ENCODE measurements at regions not wholly inside any gene's neighbourhood (a gene's known extent, or its start where the extent isn't known, plus 50 kb on each side); places are given as distances from the start of the nearest gene placed in this dataset.

DNA sequence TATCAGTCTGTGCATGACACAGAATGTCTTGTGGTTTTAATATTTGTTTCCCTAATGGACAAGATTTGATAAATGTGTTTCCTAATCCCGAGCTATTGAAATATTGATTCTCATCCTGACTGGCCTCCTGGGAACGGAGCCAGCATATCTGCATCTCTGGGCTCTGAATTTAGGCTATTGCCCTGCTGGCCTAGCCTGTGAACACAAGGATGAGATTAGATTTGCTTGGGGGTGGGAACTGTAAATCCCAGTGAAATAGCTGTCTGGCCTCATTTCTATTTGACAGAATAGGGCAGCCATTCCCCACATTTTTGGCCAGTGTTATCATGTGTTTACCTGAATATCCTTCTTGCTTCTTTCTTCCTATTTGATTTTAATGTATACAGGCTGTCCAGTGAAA lies 198.4 kb upstream of the SOX4 start:
- Histone ChIP-seq H3K9ac (ENCODE audit: low read length) (no peak overlapping the region), H3K79me2 (ENCODE audit: insufficient read depth, low read length) (no peaks in the 10 kb centered on the region), H3K27ac (ENCODE audit: low read depth, low read length) (no peak overlapping the region), H3K9me3 (ENCODE audit: control insufficient read depth in 1 of 2, insufficient read depth in 1 of 2, low read depth in 1 of 2, low read length in 2 of 2) (no peaks in the 10 kb centered on the region), H3K36me3 (ENCODE audit: control insufficient read depth in 1 of 2, insufficient read depth in 2 of 2, low read length in 2 of 2) (no peaks in the 10 kb centered on the region), H3K4me2 (ENCODE audit: low read length) (no peak overlapping the region), H3K27me3 (ENCODE audit: insufficient read depth, low read length) (no peaks in the 10 kb centered on the region), H4K20me1 (ENCODE audit: insufficient read depth) (no peaks in the 10 kb centered on the region), H3K4me1 (ENCODE audit: control insufficient read depth in 1 of 2, insufficient read depth in 2 of 2, low read length in 2 of 2) (no peaks in the 10 kb centered on the region; a peak in 1 of 4 replicates), H2AFZ (ENCODE audit: low read depth, low read length, poor library complexity, severe bottlenecking) (no peak overlapping the region), H3K4me3 (replicated peaks in 1 of 2; ENCODE audit: low read depth in 1 of 2, low read length in 2 of 2) (no peak overlapping the region), H3K9me2 (ENCODE audit: insufficient read depth) (no peaks in the 10 kb centered on the region)
- DNase-seq (ENCODE audit: low read depth, low spot score): no peak
- ATAC-seq: no peak
- no TSS peak for BruUV-seq (replicated peaks)
- RAD21 ChIA-PET (ENCODE audit: low non-redundant PET in 1 of 2, low total read pairs in 2 of 2, uncharacterized antibody in 2 of 2, unreplicated experiment in 2 of 2): no interaction called here
- TF ChIP-seq, protein P1, sequence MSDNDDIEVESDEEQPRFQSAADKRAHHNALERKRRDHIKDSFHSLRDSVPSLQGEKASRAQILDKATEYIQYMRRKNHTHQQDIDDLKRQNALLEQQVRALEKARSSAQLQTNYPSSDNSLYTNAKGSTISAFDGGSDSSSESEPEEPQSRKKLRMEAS (IDR thresholded peaks at IDR 0.05): no peak
- CTCF ChIA-PET: no interaction called here
- POLR2A ChIA-PET: no interaction called here
- intact Hi-C loops (cut with micrococcal nuclease): no loop called here

DNA sequence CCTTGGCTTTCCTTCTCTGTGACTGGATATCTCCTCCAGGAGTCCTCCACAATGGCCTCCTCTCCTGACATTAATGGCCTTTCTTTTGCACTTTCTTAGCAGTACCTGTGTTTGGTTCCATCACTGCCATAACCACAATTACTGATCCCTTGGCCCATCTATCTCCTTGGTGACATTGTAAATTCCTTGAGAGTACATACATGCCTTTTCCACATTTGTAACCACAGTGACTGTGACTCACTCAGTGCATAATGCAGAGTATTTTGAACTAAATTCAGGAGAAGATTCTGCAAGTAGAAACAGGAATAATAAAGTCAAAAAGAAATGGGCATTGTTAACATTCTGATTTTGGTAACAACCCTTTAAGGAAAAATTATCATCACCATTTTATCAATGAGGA lies 197.2 kb upstream of the SOX4 start:
- ATAC-seq: no peak
- ChIA-PET RAD21 (ENCODE audit: low non-redundant PET in 1 of 2, low total read pairs in 2 of 2, uncharacterized antibody in 2 of 2, unreplicated experiment in 2 of 2) (no interaction called here), CTCF (no interaction called here), POLR2A (no interaction called here)
- Histone ChIP-seq H3K4me2 (ENCODE audit: low read length) (no peak overlapping the region), H3K27me3 (ENCODE audit: insufficient read depth, low read length) (no peaks in the 10 kb centered on the region), H3K4me1 (ENCODE audit: control insufficient read depth in 1 of 2, insufficient read depth in 2 of 2, low read length in 2 of 2) (no peaks in the 10 kb centered on the region; a peak in 1 of 4 replicates), H4K20me1 (ENCODE audit: insufficient read depth) (no peaks in the 10 kb centered on the region), H2AFZ (ENCODE audit: low read depth, low read length, poor library complexity, severe bottlenecking) (no peak overlapping the region), H3K27ac (ENCODE audit: low read depth, low read length) (no peak overlapping the region), H3K9me2 (ENCODE audit: insufficient read depth) (no peaks in the 10 kb centered on the region), H3K79me2 (ENCODE audit: insufficient read depth, low read length) (no peaks in the 10 kb centered on the region), H3K4me3 (replicated peaks in 1 of 2; ENCODE audit: low read depth in 1 of 2, low read length in 2 of 2) (no peak overlapping the region), H3K9ac (ENCODE audit: low read length) (no peak overlapping the region), H3K36me3 (ENCODE audit: control insufficient read depth in 1 of 2, insufficient read depth in 2 of 2, low read length in 2 of 2) (no peaks in the 10 kb centered on the region), H3K9me3 (ENCODE audit: control insufficient read depth in 1 of 2, insufficient read depth in 1 of 2, low read depth in 1 of 2, low read length in 2 of 2) (no peaks in the 10 kb centered on the region)
- intact Hi-C loops (cut with micrococcal nuclease): no loop called here
- no peak for DNase-seq (ENCODE audit: low read depth, low spot score)
- BruUV-seq (replicated peaks): no TSS peak
- TF ChIP-seq FOSL1 (IDR thresholded peaks at IDR 0.05; ENCODE audit: low read depth) (no peak), EGR1 (IDR thresholded peaks at IDR 0.05; ENCODE audit: low read depth) (no peak), ATF3 (IDR thresholded peaks at IDR 0.05) (no peak), CBX3 (IDR thresholded peaks at IDR 0.05; ENCODE audit: low read depth) (no peak), SRF (IDR thresholded peaks at IDR 0.05; ENCODE audit: low read depth) (no peak), ZFX (IDR thresholded peaks at IDR 0.05) (no peak), TCF7L2 (IDR thresholded peaks at IDR 0.05; ENCODE audit: borderline replicate concordance, extremely low read depth, insufficient read depth, insufficient read length) (no peak), CTCF (IDR thresholded peaks at IDR 0.05 in 2 of 3, conservative IDR thresholded peaks at IDR 0.05 in 1 of 3; ENCODE audit: borderline replicate concordance in 1 of 3, insufficient read depth in 1 of 3, low read depth in 2 of 3, low read length in 2 of 3) (no peak), ZNF274 (IDR thresholded peaks at IDR 0.05; ENCODE audit: low read depth, low read length) (no peak), ZBTB33 (IDR thresholded peaks at IDR 0.05; ENCODE audit: extremely low read depth, insufficient replicate concordance, low read length) (no peak), REST (IDR thresholded peaks at IDR 0.05; ENCODE audit: low read depth) (no peak), YY1 (IDR thresholded peaks at IDR 0.05; ENCODE audit: extremely low read depth, insufficient replicate concordance, low read depth, low read length) (no peak)

Data from HCT116 (cell line).